ENCODE measurements at regions not wholly inside any gene's neighbourhood (a gene's known extent, or its start where the extent isn't known, plus 50 kb on each side); places are given as distances from the start of the nearest gene placed in this dataset.

DNA sequence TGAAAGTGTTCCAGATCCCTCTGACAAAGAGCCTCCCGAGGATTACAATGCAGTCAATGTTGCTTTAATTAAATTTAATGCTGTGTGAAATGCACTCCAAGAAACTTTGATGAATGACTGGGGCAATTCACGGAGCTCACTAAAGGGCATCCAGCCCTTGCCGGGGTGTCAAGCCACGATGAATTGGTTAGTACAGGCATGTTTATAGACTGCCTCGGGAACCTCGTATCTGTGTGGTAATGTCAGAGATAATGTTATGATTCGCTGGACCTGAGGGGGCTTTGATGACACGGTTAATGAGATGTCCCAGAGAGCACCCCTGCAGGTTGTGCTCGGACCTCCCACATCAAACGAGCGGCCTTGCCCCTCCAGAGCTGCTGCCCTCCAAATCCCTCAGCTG, 428.8 kb downstream of the NKX6-1 start:
- TF ChIP-seq, protein P1, sequence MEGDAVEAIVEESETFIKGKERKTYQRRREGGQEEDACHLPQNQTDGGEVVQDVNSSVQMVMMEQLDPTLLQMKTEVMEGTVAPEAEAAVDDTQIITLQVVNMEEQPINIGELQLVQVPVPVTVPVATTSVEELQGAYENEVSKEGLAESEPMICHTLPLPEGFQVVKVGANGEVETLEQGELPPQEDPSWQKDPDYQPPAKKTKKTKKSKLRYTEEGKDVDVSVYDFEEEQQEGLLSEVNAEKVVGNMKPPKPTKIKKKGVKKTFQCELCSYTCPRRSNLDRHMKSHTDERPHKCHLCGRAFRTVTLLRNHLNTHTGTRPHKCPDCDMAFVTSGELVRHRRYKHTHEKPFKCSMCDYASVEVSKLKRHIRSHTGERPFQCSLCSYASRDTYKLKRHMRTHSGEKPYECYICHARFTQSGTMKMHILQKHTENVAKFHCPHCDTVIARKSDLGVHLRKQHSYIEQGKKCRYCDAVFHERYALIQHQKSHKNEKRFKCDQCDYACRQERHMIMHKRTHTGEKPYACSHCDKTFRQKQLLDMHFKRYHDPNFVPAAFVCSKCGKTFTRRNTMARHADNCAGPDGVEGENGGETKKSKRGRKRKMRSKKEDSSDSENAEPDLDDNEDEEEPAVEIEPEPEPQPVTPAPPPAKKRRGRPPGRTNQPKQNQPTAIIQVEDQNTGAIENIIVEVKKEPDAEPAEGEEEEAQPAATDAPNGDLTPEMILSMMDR (IDR thresholded peaks at IDR 0.05 in 4 of 5, conservative IDR thresholded peaks at IDR 0.05 in 1 of 5): no peak
- no peak for TF ChIP-seq POLR2A (IDR thresholded peaks at IDR 0.05)
